Neural progenitor cell (in vitro differentiated cells): ENCODE measurements at regions not wholly inside any gene's neighbourhood (a gene's known extent, or its start where the extent isn't known, plus 50 kb on each side); places are given as distances from the start of the nearest gene placed in this dataset.
"Not testable (repeated sequence)": the region's sequence is repeated elsewhere in the genome, so short reads cannot be mapped to it uniquely, and the experiment has no call there.

Experiments used
- EZH2 ChIP-seq: fragments of 200-600 bp; sonication (generic); IDR thresholded peaks from 2 replicates; pipeline ENCODE4 v1.6.1; 2017; ENCODE audit warnings: antibody characterized with exemption, mild to moderate bottlenecking, moderate library complexity
- TF ChIP-seq, protein P1 (sequence below): fragments of 200-600 bp; sonication (generic); IDR thresholded peaks from 2 replicates; pipeline ENCODE4 v1.5.1; 2017; ENCODE audit warnings: antibody characterized with exemption, mild to moderate bottlenecking

DNA sequence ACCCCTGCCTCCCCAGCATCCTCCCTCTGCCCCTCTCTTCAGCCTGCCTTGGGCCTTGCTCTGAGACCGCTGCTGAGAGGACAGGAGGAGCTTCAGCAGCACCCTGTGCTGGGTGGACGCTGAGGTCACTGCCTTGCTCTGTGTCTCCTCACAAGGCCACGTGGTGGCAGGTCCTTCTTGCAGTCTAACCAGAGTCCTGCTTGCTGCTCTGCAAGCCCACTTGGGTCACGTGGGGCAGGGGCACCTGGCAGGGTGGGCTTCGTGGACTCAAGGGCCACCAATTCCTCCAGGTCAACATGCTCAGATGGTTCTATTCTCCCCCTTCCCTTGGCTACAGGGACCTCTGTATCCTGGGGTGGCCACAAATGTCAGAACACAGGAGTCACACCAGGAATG, 235.0 kb downstream of the TMEM121 start:
- TF ChIP-seq, protein P1, sequence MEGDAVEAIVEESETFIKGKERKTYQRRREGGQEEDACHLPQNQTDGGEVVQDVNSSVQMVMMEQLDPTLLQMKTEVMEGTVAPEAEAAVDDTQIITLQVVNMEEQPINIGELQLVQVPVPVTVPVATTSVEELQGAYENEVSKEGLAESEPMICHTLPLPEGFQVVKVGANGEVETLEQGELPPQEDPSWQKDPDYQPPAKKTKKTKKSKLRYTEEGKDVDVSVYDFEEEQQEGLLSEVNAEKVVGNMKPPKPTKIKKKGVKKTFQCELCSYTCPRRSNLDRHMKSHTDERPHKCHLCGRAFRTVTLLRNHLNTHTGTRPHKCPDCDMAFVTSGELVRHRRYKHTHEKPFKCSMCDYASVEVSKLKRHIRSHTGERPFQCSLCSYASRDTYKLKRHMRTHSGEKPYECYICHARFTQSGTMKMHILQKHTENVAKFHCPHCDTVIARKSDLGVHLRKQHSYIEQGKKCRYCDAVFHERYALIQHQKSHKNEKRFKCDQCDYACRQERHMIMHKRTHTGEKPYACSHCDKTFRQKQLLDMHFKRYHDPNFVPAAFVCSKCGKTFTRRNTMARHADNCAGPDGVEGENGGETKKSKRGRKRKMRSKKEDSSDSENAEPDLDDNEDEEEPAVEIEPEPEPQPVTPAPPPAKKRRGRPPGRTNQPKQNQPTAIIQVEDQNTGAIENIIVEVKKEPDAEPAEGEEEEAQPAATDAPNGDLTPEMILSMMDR = not testable (repeated sequence)
- TF ChIP-seq EZH2 = not testable (repeated sequence)
